GM19467 (cell line): ENCODE measurements at regions not wholly inside any gene's neighbourhood (a gene's known extent, or its start where the extent isn't known, plus 50 kb on each side); places are given as distances from the start of the nearest gene placed in this dataset.
"Not testable (repeated sequence)": the region's sequence is repeated elsewhere in the genome, so short reads cannot be mapped to it uniquely, and the experiment has no call there.

Experiments used
- ATAC-seq: cut with Tn5 transposase; IDR thresholded peaks from one replicate; pipeline ENCODE4 v1.9.1; 2021; ENCODE audit warnings: mild to moderate bottlenecking, moderate library complexity; ENCODE audit not compliant: unreplicated experiment

DNA sequence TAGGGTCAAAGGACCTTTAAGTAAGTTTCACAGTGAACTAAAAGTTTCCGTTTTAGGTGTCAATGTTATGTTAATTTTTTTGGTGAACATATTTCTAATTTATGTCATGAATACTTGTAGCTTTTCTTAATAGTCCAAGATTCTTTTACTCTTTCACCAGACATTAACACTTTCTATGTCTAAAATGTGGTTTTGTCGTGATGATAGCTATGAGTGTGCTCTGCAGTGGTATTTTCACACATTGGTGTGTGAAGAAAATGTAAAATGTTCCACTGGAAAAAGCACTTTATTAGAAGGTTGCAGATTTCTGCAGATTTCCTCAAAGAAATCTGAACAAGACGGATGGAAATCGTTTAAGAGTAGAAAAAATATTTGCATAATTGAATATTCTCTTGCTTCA lies 561.0 kb upstream of the ANKRD30A start:
- ATAC-seq: no peak

DNA sequence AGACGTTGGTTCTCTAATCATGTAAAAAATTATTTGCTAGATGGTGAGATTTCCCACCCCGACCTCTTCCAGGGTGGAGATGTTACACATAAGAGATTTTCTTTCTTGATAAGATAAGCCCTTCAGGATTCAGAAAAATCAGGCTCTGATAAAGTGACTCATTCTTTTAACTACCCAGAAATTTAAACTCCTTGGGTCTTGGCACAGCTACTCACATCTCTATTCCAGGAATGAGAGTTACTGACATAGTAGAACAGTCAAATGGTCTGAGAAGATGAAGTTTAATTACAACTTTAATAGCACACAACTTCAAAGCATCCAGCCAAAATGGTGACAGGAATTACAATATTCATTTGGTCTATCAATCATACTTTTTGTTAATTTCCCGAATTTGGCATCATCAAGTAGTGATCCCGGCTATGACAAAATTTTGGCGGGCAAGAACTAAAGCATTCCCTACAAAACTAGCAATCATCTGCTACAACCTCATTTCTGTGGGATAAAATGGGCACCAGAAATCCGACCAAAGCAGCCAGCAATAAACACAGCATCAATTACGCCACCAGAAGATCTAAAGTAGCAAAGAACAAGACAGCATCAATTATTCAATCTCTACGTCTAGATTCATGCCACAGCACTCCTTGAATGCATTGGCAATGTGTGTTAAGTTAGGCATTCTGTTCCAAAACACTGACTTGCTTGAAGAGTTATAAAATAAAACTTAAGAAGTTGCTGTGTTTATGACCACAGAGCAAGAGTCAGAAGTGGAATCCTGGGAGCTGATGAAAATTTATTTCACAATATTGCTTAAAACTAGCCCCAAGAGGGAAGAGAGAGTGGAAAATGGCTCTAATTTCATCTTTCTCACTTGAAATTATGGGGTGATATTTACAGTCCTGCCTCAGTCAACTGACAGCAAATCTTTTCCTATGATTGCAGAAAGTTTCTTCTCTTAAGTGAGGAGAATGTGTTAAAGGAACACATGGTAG lies 565.7 kb upstream of the ANKRD30A start:
- no peak for ATAC-seq

DNA sequence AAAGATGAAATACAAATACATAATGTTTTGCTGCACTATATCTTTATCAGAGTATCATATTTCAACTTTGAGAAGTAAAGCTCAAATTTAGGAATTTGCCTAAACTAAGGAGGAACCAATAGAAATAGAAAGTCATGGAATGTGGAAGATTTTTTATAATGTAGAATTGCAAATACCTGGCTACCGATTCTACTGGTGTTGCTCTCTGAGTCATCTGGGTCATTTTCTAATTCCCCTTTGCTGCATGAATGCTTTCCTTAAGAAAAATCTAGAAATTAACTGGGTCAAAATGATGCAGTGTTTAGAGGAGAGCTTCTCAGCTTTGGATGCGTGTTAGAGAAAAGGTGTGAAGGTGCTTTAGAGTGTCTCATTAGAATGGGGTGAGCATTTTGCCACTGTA lies 568.9 kb upstream of the ANKRD30A start:
- no peak for ATAC-seq

DNA sequence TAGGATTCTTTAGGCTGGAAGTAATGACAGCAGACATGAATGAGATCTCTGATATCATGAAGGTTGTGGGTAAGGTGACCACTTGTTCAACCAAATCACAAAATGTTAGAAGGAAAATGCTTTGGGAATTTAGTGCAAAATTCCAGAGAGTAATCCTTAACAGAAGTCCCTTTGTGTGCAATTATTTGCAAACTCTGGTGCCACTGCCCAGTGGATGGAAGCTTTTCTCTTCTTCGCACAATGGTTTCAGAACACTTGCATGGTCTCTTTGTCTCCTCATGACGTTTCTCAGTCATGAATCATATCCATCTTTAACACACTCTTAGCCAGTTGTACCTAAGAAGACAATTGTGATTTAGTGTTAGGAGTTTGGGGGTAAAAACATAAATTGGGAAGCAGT lies 570.4 kb upstream of the ANKRD30A start:
- ATAC-seq: no peak

DNA sequence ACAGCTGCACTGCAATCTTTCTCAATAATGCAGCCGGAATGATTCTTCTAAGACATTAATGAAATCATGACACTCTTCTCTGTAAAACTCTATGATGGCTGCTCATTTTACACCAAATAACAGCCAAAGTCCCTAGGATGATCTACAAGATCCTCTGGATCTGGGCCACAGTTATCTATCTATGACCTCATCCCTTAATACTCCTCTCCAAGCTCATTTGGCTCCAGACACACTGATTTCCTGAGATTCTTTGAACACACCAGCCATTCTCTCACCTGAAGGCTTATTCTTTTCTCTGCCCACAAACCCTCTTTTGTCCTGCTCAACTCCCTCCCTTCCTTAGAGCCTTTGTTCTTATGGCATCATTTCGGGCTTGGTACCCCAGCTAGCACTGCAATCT lies 577.4 kb upstream of the ANKRD30A start:
- ATAC-seq: no peak

DNA sequence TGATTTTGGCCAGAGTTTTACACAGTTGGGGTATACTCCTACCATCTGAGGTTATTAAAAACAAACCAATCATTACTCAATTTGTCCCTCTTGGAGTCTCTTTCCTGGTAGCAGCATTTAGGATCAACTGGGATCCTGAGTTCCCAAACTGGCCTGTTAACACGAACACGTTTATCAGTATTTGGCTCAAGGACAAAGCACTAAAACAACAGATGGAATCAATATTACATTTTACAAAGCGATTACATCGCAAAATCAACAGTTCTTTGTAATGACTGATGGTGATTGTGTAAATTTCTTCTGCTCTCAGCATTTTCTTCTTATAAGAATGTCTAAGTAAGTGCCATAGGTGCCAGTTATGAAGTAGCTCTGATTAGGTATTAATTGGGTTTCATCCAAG lies 582.9 kb upstream of the ANKRD30A start:
- ATAC-seq: no peak

DNA sequence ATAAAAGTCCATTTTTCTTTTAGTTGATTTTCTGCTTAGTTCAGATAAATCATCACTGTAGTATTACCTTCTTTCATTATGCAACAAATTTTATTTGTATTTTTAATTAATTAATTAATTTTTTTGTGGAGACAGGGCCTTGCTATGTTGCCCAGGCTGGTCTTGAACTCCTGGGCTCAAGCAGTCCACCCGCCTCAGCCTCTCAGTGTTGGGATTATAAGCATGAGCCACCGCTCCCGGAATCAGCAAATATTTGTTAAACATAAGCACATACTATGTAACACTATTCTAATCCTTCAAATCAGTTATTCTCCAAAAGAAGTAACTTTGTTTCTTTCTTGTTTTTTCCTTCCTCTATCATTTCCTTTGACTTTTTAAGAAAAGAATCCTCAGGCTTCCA lies 584.8 kb upstream of the ANKRD30A start:
- no peak for ATAC-seq

DNA sequence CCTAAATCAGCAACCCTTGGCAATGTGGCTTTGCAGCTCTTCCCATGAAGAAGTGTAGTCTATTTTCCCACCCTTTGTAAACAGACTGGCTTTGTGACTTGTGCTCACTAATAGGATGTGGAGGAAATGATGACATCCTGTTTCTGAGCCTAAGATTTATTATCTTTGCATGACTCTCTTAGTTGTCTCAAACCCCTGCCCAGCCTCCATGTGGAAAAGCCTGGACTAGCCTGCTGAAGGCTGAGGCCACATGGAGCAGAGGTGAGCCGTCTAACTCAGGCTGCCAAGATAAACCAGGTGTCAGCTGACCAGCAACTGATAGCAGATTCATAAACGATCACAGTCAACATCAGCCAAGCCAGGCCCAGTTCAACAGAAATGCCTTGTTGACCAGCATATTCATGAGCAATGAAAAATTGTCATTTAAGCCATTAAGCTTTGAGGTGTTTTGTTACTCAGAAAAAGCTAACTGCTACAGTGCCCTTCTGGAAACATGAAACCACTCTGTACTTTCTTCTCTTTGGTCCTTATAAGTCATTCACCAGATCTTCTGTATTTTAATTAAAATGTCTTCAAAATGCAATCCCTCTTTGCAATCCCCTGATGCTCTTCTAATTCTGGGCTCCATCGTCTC lies 586.3 kb upstream of the ANKRD30A start:
- no peak for ATAC-seq

DNA sequence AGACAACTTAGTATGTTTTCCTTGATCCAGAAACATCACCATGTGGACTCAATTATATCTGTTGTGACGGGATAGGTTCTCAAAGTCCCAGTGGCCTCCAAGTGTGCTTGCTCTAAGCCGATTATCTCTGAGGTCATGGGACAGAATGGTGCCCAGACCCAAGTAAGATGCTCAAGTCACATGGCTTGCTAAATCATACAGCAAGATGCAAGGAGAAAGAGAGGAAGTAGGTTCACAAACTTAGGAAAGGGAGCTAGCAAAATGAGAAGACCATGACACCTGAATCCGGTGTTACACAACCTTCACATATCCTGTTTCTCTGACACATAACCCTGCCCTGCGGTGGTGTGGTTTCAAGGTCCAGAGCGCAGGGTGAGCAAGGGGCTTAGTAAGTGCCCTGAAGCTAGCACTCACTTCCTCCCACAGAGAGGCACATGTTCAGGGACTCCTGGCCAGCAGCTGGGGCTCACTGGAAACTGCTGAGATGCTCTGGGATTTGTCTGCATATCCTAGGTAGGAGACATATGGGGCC lies 590.9 kb upstream of the ANKRD30A start:
- peak; percentile 100 for ATAC-seq

DNA sequence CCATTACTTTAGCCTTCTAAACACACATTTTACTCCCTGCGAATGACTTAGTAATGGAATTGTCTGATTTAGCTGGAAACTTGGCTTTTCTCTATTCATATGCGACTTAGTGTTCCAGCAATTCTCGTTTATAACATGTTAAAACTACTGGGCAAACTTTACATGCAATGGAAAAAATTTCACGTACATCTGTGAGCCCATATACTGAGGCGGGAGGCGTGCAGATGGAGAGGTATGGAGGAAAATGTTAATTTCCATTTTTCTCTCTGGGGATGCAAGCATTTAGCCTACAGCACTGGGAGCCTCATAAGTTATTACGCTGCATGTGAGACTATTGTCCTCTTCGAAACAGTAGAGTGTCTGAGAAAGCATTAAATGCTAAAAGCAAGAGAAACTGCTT lies 591.5 kb upstream of the ANKRD30A start:
- no peak for ATAC-seq

DNA sequence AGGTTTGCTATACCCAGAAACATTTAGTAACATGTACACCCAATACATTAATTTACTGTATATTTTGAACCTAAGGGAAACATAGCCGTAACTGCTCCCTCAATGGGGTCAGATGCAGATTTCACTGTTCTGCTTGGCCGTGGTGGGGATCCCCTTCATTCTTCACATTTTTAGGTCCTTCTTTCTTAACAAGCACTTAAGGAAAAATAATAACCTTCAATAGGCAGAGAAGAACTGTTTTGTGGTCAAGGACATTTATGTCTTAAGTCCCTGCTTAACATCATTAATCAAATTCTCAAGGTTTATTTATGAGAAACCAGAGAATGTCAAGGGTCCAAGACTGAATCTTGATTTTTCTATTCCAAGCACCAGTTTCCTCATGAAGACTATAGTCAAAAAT lies 592.1 kb upstream of the ANKRD30A start:
- no peak for ATAC-seq

DNA sequence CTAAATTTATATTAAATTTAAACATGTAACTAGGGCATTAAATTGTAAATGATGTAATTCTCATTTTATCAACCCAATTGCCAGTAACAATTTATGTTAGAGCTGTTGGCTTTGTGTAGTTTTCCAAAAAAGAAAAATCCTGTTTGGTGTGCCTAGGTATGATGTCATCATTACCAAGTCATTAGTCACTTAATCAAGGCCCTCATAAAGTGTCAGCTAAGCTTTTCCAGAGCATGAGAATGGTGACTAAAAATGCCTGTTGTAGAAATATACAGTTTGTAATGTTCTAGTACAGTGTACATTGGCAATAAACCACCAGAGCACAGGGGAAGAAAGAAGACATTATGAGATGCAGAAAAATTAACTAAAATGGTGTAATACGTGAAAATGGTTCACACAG lies 593.8 kb upstream of the ANKRD30A start:
- no peak for ATAC-seq

DNA sequence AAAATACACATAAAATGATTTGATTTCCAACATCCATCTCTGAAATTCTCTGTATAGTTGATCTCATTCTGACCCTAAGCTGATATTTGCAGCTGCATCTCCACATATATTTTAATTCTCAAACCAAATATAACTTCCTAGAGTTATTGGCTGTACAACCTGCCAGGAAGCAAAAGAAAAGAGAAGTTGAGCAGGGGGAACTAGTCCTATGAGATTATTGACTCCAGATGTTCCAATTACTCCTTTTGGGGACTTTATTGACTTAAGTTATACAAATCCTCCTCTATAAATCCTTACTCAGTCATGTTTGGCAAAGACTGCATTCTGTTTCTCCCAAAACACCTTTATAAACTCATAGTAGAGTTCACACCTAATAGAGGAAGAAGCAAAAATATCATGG lies 599.4 kb upstream of the ANKRD30A start:
- ATAC-seq: no peak

DNA sequence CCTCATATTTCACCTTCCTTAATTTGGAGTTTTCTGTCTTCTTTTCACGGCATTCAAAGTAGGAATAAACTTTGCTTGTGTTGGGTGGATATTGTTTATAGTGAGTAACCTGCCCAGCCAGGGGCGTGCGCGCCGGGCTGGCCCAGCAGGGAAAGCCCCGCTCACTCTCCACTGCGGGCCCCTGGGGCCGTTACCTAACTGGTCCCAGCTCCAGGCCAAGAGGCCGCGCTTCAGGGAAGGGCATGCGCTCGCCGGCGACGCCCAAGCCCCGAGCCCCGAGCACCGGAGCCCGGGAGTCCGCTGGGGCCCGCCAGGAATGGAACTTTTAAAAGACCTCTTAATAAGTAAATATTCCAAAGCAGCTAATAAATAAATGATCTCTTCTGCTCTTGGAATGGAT lies 601.3 kb upstream of the ANKRD30A start:
- not testable (repeated sequence) for ATAC-seq

DNA sequence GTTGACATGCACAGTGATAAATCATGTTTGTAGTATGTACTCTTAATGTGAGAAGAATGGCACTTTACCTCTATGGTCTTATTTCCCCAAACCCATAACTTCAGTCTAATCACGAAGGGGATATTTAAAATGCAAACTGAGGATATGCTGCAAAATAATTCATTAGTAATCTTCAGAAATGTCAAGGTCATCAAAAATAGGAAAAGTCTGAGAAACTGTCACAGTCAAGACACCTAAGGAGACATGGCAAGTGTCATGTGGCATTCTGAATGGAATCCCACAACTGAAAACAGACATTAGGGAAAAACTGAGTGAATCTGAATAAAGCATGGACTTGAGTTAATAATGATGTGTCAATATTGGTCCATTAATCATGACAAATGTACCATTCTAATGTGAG lies 605.5 kb upstream of the ANKRD30A start:
- no peak for ATAC-seq

DNA sequence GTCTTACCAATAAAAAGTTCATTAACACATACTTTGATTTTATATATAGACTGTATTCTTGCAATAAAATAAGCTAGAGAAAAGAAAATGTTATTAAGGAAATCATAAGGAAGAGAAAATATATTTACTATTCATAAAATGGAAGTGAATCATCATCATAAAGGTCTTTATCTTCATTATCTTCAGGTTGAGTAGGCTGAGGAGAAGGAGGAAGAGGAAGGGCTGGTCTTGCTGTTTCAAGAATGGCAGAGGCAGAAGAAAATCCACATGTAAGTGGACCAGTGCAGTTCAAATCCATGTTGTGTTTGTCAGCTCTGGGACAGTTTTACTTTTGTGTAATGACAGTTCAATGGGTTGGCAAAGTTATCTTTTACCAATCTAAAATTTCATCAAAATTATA lies 609.1 kb upstream of the ANKRD30A start:
- ATAC-seq: no peak

DNA sequence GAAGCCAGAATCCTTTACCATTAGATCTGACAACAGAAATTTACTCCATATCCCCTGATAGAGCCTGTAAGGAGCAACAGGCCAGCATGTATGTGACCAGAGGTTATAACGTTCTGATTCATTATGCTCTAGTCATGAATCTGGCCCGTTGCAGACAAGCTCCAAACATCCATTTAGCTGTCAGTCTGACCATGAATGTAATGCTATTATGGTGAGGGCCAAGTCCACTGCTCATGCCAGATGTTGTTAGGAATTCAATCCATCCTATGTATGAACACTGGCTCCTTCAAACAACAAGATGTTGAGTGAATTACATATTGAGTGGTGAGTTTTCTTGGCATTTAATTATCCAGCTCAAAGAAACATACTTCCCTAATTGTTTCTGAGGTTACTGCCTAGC lies 610.1 kb upstream of the ANKRD30A start:
- no peak for ATAC-seq

DNA sequence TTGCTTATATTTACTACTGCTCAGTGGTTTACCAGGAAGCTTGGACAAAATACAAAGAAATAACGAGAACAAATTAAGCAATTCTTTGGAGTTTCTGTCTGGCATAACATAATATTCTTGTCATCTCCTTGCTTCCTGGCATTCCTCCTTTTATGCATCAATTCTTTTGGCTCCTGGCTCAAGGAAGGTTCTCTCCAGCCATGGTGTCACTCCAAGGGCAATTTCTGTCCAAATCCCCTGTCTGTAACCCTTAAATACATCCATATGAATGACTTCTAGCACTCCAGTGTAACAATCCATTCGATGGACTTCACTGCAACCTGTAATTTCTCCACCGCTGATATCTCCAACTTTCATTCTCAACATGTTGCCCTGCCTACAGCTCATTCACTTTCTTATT lies 617.7 kb upstream of the ANKRD30A start:
- no peak for ATAC-seq

DNA sequence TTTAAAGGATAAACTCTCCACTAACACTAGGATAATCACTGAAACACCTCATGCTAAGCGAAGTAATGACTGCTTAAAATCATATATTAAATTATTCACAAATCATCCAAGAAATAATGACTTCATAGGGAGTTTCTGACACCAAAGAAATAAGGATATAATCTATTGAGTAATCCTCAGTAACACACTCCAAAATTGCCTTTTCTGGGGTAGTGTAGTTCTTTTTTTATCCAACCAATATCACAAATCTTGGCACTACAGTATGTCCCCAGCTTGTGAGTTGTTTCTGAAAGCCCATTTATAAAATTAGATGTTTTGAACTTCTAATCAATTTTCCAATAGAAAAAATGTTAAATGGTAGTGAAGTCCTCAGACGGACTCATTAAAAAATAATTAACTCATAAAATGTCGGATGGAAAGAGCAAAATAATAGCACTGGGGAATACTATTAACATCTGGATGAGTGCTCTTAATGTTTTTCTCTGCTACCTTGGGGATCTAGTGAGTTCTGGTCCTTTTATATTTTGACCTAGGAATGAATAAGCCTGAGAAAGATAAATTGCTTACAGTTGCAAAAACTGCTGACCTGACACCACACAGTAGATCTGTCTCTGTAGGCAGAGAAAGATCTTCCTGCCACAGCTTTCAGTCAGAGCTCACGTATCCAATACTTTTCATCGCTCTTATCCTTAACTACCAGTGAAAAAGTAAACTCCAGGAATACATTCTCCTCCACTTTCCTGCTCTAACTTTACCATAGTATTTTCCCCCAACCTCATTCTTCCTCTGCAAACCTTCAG lies 618.5 kb upstream of the ANKRD30A start:
- no peak for ATAC-seq

DNA sequence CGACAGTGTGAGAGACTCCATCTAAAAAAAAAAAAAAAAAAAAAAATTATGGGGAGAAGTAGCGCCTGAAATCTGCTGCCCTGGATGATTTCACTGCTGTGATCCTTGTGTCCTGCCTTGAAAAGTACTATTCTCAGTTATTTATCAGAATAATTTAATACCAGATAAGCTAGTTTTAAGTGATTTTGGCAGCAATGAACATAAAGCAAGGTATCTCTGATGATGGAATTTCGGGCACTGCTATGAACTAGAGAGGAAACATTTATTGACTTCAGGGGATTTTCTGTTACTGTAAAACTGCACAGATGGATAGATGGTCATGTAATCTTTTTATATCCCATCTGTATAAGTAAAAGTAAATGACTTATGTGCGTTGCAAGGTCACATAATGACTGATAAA lies 619.1 kb upstream of the ANKRD30A start:
- ATAC-seq: no peak

DNA sequence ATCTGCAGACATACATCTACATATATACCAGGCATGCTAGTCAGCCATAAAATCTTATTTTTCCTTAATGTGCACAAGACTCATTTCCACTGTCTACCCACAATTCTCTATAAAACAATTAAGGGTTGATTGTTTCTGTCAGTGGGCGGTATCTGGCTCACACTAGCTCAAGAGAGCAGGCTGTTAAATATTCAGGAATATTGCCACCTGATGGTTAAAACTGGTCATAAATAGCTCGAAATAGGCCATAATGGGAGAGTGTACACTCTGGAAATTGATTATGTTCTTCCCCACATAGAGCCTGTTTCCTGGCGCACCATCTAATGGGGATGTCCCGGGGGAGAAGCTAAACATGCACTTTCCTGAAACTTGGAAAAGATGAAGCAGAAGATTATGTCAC lies 620.6 kb upstream of the ANKRD30A start:
- no peak for ATAC-seq
